ENCODE measurements at regions not wholly inside any gene's neighbourhood (a gene's known extent, or its start where the extent isn't known, plus 50 kb on each side); places are given as distances from the start of the nearest gene placed in this dataset.

DNA sequence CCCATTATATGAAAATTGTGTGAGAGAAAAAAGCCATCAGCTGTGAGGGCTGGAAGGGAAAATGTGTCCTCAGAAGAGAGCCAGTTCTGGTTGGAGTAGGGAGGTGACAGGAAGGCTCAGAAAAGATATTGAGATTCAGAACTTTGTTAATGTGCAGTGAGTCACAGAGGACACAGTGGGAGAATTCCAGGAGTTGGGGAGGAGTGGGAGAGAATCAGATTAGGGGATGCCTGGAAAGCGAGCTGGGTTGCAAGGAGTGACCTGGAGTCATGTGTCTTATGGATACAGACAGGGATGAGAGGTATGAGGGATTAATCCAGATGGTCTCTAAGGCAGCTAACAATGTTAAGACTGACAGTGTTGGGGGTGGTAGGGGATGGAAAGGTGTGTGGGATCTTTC lies 67.5 kb downstream of the CHST2 start:
- TF ChIP-seq, protein P1, sequence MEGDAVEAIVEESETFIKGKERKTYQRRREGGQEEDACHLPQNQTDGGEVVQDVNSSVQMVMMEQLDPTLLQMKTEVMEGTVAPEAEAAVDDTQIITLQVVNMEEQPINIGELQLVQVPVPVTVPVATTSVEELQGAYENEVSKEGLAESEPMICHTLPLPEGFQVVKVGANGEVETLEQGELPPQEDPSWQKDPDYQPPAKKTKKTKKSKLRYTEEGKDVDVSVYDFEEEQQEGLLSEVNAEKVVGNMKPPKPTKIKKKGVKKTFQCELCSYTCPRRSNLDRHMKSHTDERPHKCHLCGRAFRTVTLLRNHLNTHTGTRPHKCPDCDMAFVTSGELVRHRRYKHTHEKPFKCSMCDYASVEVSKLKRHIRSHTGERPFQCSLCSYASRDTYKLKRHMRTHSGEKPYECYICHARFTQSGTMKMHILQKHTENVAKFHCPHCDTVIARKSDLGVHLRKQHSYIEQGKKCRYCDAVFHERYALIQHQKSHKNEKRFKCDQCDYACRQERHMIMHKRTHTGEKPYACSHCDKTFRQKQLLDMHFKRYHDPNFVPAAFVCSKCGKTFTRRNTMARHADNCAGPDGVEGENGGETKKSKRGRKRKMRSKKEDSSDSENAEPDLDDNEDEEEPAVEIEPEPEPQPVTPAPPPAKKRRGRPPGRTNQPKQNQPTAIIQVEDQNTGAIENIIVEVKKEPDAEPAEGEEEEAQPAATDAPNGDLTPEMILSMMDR (IDR thresholded peaks at IDR 0.05) = no peak
- no peak for TF ChIP-seq POLR2A (IDR thresholded peaks at IDR 0.05)
